GM13976 (cell line): ENCODE measurements at regions not wholly inside any gene's neighbourhood (a gene's known extent, or its start where the extent isn't known, plus 50 kb on each side); places are given as distances from the start of the nearest gene placed in this dataset.
"Not testable (repeated sequence)": the region's sequence is repeated elsewhere in the genome, so short reads cannot be mapped to it uniquely, and the experiment has no call there.

Experiments
- DNase-seq: peaks from one replicate; pipeline ENCODE4 v3.0.0; 2012; ENCODE audit warnings: low spot score
- CTCF ChIP-seq: IDR thresholded peaks from 2 replicates; pipeline ENCODE4 v1.5.1; 2012; ENCODE audit warnings: borderline replicate concordance, mild to moderate bottlenecking; ENCODE audit not compliant: insufficient read depth; ENCODE audit errors: extremely low read depth, missing control alignments, control extremely low read depth
- in situ Hi-C: fragments of 300-500 bp; cut with MboI; formaldehyde crosslinking; loops from one replicate; pipeline ENCODE4 v1.12.0; 2022; ENCODE audit warnings: low sequenced_read_pairs, mixed read lengths, inconsistent platforms; ENCODE audit not compliant: unreplicated experiment

- DNase-seq, result no peak
- TF ChIP-seq CTCF, result no peak
- in situ Hi-C loops, result no loop called here
Observed at GRCh38 chr1:65538664-65539063, 118.2 kb downstream of the LEPR start.

- no peak for DNase-seq
- in situ Hi-C loops, result no loop called here
- TF ChIP-seq CTCF, result no peak
Observed at GRCh38 chr1:65539266-65540131, 119.0 kb downstream of the LEPR start.

GRCh38 chr1:65541161-65541560 is 120.7 kb downstream of the LEPR start:
- in situ Hi-C loops, result no loop called here
- TF ChIP-seq CTCF, result no peak
- no peak for DNase-seq

- DNase-seq, result no peak
- no peak for TF ChIP-seq CTCF
- in situ Hi-C loops, result no loop called here
Observed at GRCh38 chr1:65541865-65542264, 121.4 kb downstream of the LEPR start.

- in situ Hi-C loops, DNase-seq: not testable (repeated sequence)
Observed at GRCh38 chr1:65542592-65542991, 122.1 kb downstream of the LEPR start.

- in situ Hi-C loops, DNase-seq: not testable (repeated sequence)
Observed at GRCh38 chr1:65550306-65551010, 130.0 kb downstream of the LEPR start.

GRCh38 chr1:65552484-65552883 is 132.0 kb downstream of the LEPR start:
- in situ Hi-C loops, result not testable (repeated sequence)

GRCh38 chr1:65554086-65554764 is 133.8 kb downstream of the LEPR start:
- in situ Hi-C loops, DNase-seq: not testable (repeated sequence)

More at GRCh38 chr1:65552484-65552883, 132.0 kb downstream of the LEPR start:
- DNase-seq, result not testable (repeated sequence)
